ENCODE measurements at regions not wholly inside any gene's neighbourhood (a gene's known extent, or its start where the extent isn't known, plus 50 kb on each side); places are given as distances from the start of the nearest gene placed in this dataset.

- Histone ChIP-seq H3K9ac (ENCODE audit: low read length) (no peak overlapping the region), H3K36me3 (replicated peaks in 1 of 2; ENCODE audit: control extremely low read depth in 1 of 2, control insufficient read depth in 1 of 2, extremely low read depth in 1 of 2, insufficient read depth in 2 of 2, low read length in 1 of 2) (no peaks in the 10 kb centered on the region), H3K27ac (ENCODE audit: low read length in 2 of 2) (no peak overlapping the region), H3K79me2 (ENCODE audit: control insufficient read depth, insufficient read depth, low read length) (no peaks in the 10 kb centered on the region), H3K4me1 (ENCODE audit: control insufficient read depth in 2 of 2, insufficient read depth in 2 of 2, low read length in 2 of 2) (no peaks in the 10 kb centered on the region), H3K9me3 (ENCODE audit: control extremely low read depth in 1 of 3, control insufficient read depth in 2 of 3, insufficient read depth in 1 of 3, low read length in 2 of 3) (no peaks in the 10 kb centered on the region), H3K27me3 (replicated peaks in 1 of 4; ENCODE audit: control extremely low read depth in 1 of 4, control insufficient read depth in 3 of 4, insufficient read depth in 4 of 4, low read length in 3 of 4) (no peaks in the 10 kb centered on the region), H3K4me2 (replicated peaks; ENCODE audit: low read depth, low read length, poor library complexity, severe bottlenecking) (no peak overlapping the region), H2AFZ (ENCODE audit: insufficient read depth, low read depth, low read length, poor library complexity, severe bottlenecking) (no peak overlapping the region), H4K20me1 (ENCODE audit: control insufficient read depth, insufficient read depth, low read length, poor library complexity, severe bottlenecking) (no peaks in the 10 kb centered on the region), H3K4me3 (ENCODE audit: control extremely low read depth in 1 of 5, extremely low read depth in 1 of 5, insufficient read depth in 1 of 5, low read depth in 2 of 5, low read length in 4 of 5) (no peak overlapping the region)
- ChIA-PET CTCF (interaction anchor here (1.0 kb wide), 1 partner anchor 26 kb away, joined by 3 read pairs; no protein-coding TSS in a partner anchor), POLR2A (no interaction called here)
- TF ChIP-seq EZH2 (IDR thresholded peaks at IDR 0.05; ENCODE audit: borderline replicate concordance, insufficient read depth, low read depth, low read length, poor library complexity, severe bottlenecking) (no peak), CTCF (IDR thresholded peaks at IDR 0.05) (no peak)
- Mint-ChIP-seq H3K4me1 (peaks cover 10% of the 10 kb centered on the region), H3K27me3 (no peaks in the 10 kb centered on the region), H3K27ac (no peak overlapping the region), H3K4me3 (no peak overlapping the region), H3K9me3 (ENCODE audit: insufficient read depth) (no peaks in the 10 kb centered on the region)
- DNase-seq (no peak), ATAC-seq (ENCODE audit: low read depth) (no peak)
- intact Hi-C loops (cut with micrococcal nuclease): no loop called here
- WGBS (ENCODE audit: insufficient coverage): 94% methylated on average over 2 of the region's 3 CpGs
Observed at GRCh38 chr21:28719723-28720122, 273.0 kb downstream of the LTN1 start.

DNA sequence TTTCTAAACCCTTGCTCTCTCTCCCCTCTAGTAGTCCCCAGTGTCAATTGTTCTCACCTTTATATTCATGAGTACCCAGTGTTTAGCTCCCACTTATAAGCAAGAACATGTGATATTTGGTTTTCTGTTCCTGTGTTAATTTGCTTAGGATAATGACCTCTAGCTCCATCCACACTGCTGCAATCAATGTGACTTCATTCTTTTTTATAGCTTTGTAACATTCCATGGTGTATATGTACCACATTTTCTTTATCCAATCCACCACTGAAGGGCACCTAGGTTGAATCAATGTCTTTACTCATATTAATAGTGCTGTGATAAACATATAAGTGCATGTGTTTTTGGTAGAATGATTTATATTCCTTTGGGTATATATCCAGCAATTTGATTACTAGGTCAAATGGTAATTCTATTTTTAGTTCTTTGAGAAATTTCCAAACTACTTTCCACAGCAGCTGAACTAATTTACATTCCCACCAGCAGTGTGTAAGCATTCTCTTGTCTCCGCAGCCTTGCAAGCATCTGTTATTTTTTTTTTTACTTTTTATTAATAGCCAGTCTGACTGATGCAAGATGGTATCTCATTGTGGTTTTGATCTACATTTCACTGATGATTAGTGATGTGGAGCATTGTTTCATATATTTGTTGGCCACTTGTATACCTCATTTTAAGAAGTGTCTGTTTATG lies 277.8 kb downstream of the LTN1 start:
- no peaks in the 10 kb centered on the region for H3K79me2 ChIP-seq (ENCODE audit: control insufficient read depth, insufficient read depth, low read length)
- H3K27ac Mint-ChIP-seq: no peak overlapping the region
- TF ChIP-seq CTCF (IDR thresholded peaks at IDR 0.05) (no peak), EZH2 (IDR thresholded peaks at IDR 0.05; ENCODE audit: borderline replicate concordance, insufficient read depth, low read depth, low read length, poor library complexity, severe bottlenecking) (no peak)
- intact Hi-C loops (cut with micrococcal nuclease): no loop called here
- no peaks in the 10 kb centered on the region for H4K20me1 ChIP-seq (ENCODE audit: control insufficient read depth, insufficient read depth, low read length, poor library complexity, severe bottlenecking)
- H3K27me3 Mint-ChIP-seq: no peaks in the 10 kb centered on the region
- H3K4me1 Mint-ChIP-seq: peaks cover 12% of the 10 kb centered on the region
- H3K27ac ChIP-seq (ENCODE audit: low read length in 2 of 2): no peak overlapping the region
- no peaks in the 10 kb centered on the region for H3K36me3 ChIP-seq (replicated peaks in 1 of 2; ENCODE audit: control extremely low read depth in 1 of 2, control insufficient read depth in 1 of 2, extremely low read depth in 1 of 2, insufficient read depth in 2 of 2, low read length in 1 of 2)
- H3K4me2 ChIP-seq (replicated peaks; ENCODE audit: low read depth, low read length, poor library complexity, severe bottlenecking): no peak overlapping the region
- no peaks in the 10 kb centered on the region for H3K9me3 Mint-ChIP-seq (ENCODE audit: insufficient read depth)
- no peaks in the 10 kb centered on the region for H3K27me3 ChIP-seq (replicated peaks in 1 of 4; ENCODE audit: control extremely low read depth in 1 of 4, control insufficient read depth in 3 of 4, insufficient read depth in 4 of 4, low read length in 3 of 4)
- H3K9me3 ChIP-seq (ENCODE audit: control extremely low read depth in 1 of 3, control insufficient read depth in 2 of 3, insufficient read depth in 1 of 3, low read length in 2 of 3): no peaks in the 10 kb centered on the region
- POLR2A ChIA-PET: no interaction called here
- no peak overlapping the region for H2AFZ ChIP-seq (ENCODE audit: insufficient read depth, low read depth, low read length, poor library complexity, severe bottlenecking)
- ATAC-seq (ENCODE audit: low read depth) (no peak), DNase-seq (no peak)
- no peak overlapping the region for H3K4me3 Mint-ChIP-seq
- WGBS (ENCODE audit: insufficient coverage): no CpG with 5 or more reads among the region's 1 CpG
- CTCF ChIA-PET: no interaction called here
- H3K4me1 ChIP-seq (ENCODE audit: control insufficient read depth in 2 of 2, insufficient read depth in 2 of 2, low read length in 2 of 2): no peaks in the 10 kb centered on the region
- H3K9ac ChIP-seq (ENCODE audit: low read length): no peak overlapping the region
- no peak overlapping the region for H3K4me3 ChIP-seq (ENCODE audit: control extremely low read depth in 1 of 5, extremely low read depth in 1 of 5, insufficient read depth in 1 of 5, low read depth in 2 of 5, low read length in 4 of 5)
